ENCODE measurements at regions not wholly inside any gene's neighbourhood (a gene's known extent, or its start where the extent isn't known, plus 50 kb on each side); places are given as distances from the start of the nearest gene placed in this dataset.
"Not testable (repeated sequence)": the region's sequence is repeated elsewhere in the genome, so short reads cannot be mapped to it uniquely, and the experiment has no call there.

- no peak for DNase-seq
These were observed 384.0 kb downstream of the SFMBT2 start for GRCh38 chr10:7026818-7027217.

DNA sequence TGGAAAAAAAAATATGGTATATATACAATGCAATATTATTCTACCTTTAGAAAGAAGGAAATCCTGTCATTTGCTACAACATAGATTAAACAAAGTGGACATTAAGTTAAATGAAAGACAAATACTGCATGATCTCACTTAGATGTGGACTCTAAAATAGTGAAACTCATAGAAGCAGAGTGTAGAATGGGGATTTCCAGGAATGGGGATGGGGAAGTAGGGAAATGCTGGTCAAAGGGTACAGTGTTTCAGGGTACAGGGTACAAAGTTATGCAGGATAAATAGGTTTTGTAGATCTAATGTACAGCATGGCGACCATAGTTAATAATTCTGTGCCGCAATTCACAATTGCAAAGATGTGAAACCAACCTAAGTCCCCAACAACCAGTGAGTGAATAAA is 385.5 kb downstream of the SFMBT2 start:
- no peak for DNase-seq

DNA sequence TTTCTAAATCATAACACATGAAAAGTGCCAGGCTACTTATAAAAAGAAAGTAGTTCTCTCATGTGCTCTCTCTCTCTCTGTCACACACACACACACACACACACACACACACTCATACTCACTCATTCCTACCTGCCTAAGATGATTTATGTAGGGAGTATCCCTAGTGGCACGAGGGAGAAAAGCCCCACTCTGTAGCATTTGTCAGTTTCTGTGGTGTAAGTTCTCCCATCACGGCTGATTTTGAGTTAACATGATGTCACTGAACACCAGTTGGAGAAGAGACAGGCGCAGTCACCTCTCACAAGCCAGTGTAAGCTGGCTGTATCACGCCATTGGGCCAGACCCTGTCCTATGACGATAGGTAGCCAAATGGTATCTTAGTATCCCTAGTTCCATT is 395.4 kb downstream of the SFMBT2 start:
- DNase-seq = no peak

- no peak for DNase-seq
These were observed 396.1 kb downstream of the SFMBT2 start for GRCh38 chr10:7014721-7015120.

DNA sequence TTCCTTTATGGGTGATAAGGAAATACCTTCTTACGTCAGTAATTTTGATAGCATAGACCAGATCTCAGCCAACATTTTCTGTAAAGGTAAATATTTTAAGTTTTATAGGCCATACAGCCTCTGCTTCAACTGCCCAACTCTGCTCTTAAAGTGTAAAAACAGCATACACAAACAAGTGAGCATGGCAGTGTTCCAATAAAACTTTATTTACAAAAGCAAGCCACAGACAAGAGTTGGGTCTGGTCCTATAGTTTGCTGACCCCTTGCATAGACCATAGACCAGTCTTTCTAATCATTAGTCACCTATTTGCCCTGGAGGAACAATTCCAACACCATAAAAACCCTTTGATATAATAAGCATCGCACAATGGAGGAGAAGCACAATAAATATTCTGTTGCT is 398.8 kb downstream of the SFMBT2 start:
- no peak for DNase-seq

DNA sequence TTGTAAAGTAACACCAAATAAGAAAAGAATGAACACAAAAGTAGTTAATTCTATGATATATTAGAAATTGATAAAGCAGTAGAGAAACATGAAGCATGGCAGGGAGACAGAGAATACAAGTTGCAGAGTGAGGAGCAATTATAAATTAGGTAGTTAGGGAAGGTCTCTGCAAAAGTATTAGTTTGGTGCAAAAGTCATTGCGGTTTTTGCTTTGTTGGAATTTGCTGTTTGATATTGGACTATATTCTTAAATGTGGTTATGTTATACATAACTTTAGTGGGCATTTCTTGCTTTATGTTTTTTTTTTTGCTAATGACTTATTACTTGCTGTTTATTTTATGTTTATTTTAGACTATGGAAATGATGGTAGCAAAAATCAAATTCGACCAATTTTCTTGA is 402.2 kb downstream of the SFMBT2 start:
- DNase-seq = no peak

- DNase-seq = no peak
These were observed 403.1 kb downstream of the SFMBT2 start for GRCh38 chr10:7007600-7008190.

DNA sequence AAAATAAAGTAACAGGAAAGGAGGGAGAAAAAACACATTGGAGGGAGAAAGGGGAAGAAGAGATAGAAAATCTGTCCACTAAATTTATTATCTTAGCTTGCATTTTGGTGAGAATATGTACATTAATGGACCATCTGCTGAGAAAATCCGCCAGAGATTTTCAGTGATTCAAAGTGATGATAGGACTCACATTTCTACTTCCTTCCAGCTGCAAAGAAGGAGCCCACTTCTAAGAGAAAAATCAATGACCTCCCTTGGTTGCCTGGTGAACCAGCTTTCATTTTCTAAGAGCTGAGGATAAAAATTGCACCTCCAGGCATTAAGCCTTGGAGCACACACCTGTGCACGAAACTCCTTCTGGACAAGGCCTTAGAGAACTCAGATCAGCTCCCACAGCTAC is 404.3 kb downstream of the SFMBT2 start:
- no peak for DNase-seq

GRCh38 chr10:7003831-7004395 is 406.9 kb downstream of the SFMBT2 start:
- DNase-seq = no peak

- DNase-seq = no peak
These were observed 410.8 kb downstream of the SFMBT2 start for GRCh38 chr10:7000061-7000460.

DNA sequence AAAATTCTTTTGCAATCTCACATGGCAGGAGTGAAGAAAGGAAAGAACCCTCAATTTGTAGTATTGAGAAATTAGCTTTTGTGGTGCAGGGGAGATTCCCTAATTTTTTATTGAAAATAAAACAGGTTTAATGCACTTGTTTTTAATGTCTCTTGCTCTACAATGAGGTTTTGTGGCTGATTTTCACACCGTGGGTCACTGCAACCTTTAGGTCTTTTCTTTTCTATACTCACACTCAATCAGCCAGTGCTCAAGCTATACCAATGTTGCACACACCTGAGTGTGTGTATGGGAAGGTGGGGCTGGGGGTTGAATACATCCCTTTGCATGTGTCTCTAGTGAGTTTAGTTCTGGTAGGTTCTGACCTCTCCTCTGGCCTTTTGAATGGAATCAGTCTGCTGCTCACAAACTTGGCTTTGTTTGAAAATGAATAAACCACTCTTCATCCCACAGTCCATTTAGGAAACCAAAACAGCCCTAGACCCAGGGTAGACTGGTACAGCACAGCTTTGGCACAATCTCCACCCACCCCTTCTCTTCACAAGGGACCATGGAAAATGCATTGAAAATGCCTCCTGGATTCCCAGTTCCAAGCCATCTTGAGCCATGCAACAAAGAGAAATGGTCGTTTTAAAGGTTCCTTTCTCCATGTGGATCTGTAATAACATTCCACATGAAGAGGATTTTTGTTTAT is 411.5 kb downstream of the SFMBT2 start:
- no peak for DNase-seq

DNA sequence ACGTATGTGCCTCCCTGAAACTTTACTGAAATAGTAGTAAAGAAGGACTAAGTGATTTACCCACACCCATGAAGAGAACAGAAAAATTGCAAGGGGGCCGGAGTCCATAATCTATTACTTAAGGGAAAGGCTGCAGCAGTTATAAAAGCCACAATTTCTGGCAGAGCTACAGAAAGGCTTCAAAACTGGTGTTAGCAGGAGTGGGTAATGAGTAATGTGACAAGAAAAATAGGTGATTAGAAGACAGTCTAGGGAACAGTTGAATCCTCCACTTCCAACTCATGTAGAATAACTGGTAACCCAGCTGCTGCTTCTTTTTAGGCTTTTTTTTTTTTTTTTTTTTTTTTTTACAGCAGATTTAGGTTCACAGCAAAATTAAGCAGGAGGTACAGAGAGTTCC is 413.3 kb downstream of the SFMBT2 start:
- DNase-seq = no peak

DNA sequence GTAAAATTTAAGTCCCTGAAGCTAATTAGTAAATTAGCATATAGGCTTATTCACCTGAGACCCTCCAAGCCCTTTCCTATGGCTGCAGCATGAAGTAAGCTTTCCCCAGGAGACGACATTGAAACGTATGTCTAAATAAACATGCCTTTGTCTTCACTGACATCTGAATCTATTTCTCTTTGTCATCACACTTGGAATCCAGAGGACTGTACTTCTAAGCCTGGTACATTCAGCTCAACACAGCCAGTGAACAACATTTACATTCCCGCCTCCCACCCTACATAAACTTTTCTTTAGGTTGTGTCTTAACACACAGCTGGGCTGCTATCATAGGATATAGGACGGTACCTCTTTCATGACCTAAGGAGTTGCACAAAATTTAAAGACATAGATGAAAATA is 414.4 kb downstream of the SFMBT2 start:
- no peak for DNase-seq

- no peak for DNase-seq
These were observed 415.0 kb downstream of the SFMBT2 start for GRCh38 chr10:6995831-6996230.

GRCh38 chr10:6995341-6995740 is 415.3 kb upstream of the PRKCQ start:
- no peak for DNase-seq

DNA sequence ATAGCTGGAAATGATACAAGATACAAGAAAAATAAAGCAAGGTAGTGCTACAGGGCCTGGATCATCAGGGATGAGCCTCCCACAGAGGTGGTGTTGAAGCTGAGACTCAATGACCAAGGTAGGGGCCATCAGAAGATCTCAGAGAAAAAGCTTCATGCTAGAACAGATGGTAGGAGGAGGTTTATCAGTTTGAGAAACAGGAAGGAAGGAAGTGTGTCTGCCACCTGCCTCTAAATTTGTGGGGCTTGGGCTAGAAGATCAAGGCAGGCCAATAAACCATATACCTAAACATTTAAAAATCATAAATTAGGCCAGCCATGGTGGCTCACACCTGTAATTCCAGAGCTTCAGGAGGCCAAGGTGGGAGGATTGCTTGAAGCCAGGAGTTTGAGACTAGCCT is 410.8 kb upstream of the PRKCQ start:
- DNase-seq = no peak

DNA sequence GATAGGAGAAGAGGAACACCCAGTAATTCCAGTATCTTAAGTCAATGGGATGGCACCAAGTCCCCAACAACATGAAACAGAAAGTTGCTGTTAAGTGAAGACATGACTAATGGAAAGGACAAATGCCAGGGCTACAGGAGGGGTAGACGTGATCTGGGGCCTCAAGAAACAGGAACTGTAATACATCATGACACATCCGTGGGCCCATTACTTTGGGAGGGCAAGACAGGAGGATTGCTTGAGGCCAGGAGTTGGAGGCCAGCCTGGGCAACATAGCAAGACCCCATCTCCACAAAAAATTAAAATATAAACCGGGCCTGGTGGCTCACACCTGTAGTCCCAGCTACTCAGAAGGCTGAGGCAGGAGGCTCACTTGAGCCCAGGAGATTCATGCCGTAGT is 408.6 kb upstream of the PRKCQ start:
- DNase-seq = no peak

DNA sequence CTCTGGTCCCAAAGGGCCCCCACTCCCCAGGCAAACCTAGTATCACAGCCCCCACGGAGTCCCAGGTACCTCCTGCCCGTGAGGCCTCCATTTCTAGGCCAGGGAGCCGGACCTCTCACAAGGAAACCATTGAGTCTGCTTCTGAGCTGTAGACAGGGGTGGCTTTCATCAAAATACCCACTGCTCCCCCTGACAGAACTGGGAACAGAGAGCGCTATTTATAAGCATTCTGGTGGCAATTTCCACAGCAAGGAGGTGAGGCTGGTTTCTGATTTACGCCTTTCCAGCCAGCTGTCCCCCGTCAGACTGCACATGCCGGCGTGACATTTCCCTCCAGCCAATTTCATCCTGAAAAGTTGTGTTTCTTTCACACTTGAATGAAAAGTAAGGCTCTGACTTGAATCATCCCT is 407.5 kb upstream of the PRKCQ start:
- no peak for DNase-seq

DNA sequence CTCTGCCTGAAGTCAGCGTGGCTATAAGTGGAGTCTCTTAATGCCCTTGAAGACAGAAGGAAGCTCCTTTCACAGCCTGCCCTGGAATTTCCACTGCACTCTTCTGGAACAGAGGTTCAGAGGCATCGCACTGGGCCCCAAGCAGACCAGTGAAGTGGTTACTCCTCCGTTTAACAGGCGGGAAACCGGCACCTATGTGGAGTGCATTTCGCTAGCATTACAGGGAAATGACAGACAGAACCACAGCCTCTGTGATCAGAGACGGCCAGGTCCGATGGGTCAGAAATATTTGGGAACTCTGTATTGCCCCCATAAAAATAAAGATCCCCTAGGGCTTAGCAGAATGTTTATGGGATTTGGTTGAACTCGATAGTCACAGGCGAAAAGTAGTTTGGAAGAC is 406.9 kb upstream of the PRKCQ start:
- DNase-seq = no peak

DNA sequence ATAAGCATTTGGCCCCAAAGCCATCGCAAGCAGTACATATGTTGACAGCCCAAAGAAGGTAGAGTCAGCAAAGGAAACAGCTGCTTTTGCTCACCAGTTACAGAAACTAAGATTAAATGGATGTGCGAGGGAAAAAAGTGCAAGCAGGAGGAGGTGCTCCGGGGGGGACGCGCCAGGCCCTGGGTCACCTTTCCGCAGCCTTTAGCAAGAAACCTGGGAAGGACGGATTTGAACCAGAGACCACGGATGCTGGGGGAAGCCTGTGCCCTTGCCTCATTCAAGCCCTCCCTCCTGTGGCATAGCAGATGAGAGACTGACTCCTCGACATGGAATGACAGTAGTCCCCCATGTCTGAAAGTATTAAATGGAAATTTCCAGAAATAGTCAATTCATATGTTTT is 405.6 kb upstream of the PRKCQ start:
- no peak for DNase-seq

DNA sequence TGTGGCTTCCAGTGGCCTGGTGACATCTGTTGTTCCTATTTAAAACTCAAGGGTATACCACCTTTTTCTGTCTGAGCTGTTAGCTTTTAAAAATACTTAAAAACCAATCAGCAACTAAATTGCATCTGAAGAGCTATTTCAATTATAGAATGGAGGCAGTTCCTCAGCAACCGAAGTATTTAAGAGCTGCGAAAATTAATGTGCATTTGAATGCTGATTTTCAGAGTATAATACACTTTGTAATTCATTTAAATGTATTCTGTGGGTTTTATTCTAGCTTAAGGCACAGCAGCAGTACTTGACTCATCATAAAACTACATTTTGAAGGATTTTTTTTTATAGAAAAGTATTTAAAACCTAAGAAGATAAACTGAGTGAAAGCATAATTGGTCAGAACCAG is 404.9 kb upstream of the PRKCQ start:
- DNase-seq = no peak

- not testable (repeated sequence) for DNase-seq
These were observed 403.9 kb upstream of the PRKCQ start for GRCh38 chr10:6984016-6984415.

GRCh38 chr10:6980353-6980752 is 400.3 kb upstream of the PRKCQ start:
- no peak for DNase-seq

DNA sequence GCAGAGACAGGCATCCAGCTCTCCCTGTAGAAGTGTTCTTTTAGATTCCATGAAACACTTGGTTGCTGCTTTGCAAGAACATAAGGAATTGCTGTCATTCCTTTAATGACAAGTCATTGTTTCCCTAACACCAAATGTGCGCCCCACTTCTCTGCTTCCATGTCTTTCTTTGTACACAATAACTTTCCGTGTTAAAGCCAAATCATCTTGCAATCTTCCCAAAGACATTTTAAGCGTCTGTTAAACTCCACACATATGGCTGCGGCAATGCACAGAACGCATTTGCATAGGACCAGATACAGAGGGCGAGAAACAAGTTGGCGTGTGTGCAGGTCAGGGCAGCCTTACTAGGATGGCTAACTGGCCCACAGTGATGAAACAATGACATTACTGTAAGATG is 399.3 kb upstream of the PRKCQ start:
- no peak for DNase-seq

- DNase-seq = no peak
These were observed 398.1 kb upstream of the PRKCQ start for GRCh38 chr10:6978187-6978627.

All from NCI-H2081 treated with DMSO at 0.1 percent for 48 hours (cell line).